HG03139 (cell line): ENCODE measurements at regions not wholly inside any gene's neighbourhood (a gene's known extent, or its start where the extent isn't known, plus 50 kb on each side); places are given as distances from the start of the nearest gene placed in this dataset.

Experiments
- ATAC-seq: cut with Tn5 transposase; IDR thresholded peaks from one replicate; pipeline ENCODE4 v1.9.1; 2021; ENCODE audit not compliant: unreplicated experiment

DNA sequence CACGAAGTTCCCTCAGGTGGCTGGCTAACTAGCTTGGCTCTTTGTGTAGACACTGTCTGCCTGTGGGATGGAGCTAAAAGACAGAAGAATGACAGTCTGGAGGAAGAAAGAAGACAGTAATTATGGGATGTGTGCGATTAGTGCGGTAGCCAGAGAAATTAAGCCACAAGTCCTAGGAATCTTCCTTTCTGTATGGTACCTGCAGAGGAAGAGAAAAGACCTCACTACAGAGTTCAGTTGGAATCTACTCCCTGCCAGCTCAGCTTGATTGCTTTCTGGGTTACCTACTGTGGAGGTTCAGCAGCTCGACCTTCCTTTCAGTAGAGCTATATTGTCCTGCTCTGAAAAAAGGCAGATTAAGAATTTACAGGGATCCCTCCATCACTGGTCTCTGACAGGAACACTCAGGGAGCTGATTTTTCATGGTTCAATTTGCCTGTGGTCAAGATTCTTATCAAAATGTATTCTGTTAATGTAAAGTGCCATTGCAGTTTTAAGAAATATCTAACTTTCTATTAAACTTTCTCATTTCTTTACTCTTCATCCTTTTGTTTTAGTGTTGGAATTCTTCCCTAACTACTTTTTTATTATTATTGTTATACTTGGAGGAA lies 187.2 kb downstream of the CENPW start:
- no peak for ATAC-seq

DNA sequence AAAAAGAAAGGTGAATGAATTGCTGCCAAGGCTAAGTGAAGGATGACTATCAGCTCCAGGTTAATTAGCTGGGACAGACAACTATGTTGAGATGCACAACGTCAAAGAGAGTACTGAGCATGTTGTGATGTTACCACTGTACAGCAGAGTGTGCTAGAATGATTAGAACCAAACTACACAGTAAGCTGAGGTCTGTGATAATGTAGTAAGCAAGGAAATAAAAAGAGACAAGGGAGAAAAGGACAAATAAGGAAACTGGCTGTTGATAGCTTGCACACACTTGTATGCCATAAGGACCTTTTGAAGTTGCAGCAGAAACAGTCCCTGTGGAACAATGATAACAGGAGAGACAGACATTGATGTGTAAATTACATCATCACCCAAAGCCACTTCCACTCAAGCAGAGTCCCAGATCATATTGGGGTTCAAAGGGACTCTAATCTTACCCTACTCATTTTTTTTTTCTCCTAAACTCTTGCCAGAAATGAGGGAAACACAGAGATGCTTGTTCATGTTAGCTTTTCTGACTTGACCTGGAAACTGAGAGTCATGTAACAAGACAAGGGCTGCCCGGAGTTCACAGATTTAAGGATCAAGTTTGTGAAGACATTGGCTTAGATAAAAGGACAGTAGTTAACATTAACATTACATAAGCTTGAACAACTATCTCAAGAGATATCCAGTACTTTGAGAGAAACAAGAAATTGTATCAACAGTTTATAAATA lies 189.9 kb downstream of the CENPW start:
- ATAC-seq, result no peak

DNA sequence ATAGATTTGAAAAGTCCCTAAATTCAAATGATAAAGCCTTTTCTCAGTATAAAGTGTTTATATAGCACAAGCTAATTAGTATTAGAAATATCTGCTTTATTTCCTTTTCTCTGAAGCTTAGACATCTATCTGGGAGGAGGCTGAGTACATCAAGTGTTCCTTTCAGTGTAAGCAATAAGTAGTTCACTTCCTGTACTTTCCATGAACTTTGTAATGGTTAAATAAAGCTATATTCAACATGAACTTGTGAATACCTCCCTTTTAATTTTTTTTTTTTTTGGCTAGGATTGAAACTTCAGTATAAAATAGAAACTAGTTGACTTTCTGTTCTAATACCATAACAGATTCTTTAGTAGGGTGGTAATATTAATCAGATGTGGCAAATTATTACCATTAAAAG lies 190.9 kb downstream of the CENPW start:
- ATAC-seq, result no peak

DNA sequence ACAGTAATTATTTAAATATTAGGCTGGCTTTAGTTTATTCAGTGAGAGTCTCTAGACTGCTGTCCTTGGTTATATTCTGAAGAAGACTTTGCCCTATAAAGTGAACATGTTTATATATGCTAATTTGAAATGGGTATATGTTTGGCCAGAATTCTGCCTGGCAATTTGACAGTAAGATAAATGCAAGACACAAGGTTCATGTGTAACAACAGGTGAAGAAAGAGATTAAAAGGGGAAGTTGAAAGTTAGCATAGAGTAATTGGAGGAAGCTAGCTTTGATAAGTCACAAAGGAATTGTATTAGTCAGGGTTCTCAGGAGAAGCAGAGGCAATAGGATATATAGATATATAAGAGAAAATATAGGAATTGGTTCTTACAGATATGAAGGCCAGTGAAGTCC lies 191.4 kb downstream of the CENPW start:
- no peak for ATAC-seq

DNA sequence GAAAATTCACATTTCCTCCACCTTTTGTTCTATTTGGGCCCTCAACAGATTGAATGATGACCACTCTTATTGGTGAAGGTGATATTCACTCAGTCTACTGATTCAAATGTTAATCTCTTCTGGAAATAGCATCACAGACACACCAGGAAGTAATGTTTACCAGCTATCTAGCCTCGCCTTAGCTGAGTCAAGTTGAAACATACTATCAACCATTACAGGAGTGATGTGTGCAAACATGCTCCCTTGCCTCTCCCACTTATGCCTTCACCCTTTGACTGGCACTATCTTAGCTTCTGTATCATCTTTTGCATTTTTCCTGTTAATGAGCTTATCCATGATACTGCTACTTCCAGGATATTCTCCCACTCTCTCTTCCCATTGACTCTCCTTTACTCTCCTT lies 191.9 kb downstream of the CENPW start:
- peak; percentile 87 for ATAC-seq

DNA sequence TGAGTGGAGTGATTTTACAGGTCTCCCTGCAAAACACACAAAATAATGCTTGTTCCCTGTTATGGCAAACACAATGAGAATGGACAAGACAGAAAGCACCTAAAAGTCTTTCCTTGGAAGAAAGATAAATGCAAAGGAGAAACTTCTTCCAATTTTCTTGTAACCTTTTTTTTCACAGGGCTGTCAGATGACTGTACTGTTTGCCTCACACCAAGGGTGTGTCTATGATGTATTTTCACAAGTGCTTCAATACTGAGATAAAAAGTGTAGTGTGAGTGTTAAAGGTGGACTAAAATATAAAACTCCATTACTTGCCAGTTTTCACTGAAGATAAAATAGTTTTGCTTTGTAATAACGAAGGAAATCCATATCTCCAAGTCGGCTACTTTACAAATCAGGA lies 194.5 kb downstream of the CENPW start:
- ATAC-seq, result no peak

DNA sequence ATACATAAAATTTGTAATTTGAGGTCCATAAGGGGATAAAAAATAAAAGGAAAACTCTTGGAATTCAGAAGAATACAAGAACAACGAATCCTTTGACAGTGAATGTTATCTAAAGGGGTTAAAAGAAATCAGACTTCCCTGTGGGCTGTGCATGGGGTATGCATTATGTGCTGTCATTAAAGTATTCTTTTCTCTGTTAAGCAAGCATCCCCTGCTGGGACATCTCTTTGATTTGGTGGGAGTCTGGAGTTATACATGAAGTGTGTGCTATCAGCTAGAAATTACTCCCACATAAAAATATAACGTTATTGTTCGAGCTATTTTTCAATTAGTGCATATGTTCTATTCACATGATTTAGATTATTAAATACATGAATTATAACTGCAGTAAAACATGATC lies 195.2 kb downstream of the CENPW start:
- no peak for ATAC-seq

DNA sequence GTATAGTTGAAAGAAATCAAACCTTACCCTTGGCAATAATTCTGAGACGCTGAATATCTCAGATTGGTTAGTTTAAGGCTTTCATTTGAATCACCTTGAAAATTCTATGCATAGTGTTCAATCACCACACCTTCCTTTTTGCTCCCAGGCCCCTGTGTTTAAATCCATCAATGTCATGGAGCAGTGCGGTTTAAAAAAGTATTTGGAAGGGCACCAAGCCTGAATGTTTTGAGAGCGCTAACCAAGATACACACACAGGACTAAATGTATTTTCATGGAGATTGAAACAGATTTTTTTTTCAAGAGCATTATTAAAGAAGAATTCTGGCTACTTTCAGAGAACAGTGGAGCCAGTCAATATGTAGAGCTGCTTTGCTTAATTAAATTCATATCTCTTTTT lies 195.7 kb downstream of the CENPW start:
- ATAC-seq, result no peak

DNA sequence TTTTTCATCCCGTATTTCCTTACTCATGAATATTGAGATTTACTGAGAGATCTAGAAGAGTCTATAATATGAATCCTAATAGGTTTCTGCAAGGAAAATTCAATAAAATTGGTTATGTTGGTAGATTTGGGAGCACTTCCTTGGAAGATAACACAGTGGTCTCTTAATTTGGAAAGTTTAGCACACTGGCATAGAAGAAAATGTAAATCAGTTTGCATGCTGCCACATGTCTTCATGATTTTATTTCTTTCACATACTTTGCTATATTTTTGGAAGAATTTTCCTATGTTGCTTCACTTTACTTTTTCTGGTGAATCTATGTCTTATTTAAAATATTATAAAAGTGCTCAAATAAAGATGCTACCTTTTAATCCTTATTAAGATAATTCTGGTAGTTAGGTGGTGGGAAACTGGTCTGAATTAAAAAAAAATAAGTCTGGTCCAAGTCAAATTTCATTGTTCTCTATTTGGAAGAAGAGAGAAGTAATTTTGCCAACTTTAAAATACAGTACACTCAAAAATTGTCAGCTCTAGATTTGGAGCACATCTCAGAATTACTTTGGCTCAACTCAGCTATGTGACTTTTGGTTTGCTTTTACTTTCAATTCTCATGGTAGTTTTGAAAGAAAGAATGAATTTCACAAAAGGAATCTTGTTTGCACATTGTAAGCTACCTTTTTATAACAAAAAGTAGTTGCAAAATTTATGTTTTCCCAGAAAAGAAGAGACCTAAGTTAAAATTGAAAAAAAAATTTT lies 197.3 kb downstream of the CENPW start:
- no peak for ATAC-seq

DNA sequence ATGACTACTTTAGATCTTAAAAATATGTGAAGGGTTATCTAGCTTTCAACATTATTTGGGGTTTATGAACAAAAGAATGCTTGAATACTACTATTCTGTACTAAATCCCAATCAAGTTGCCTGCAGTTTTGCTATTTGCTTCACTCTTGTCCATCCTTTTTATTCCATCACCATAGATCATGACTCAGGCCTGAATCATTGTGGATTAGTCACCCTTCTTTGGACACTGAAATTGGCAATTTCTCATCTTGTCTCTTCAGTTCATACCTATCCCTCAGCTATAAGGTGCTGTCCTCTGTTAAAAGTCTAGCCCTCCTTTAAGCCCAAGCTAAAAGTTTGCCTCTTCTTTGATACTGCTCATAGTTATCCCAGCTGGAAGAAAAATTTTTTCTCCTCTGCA lies 199.1 kb downstream of the CENPW start:
- ATAC-seq, result no peak

DNA sequence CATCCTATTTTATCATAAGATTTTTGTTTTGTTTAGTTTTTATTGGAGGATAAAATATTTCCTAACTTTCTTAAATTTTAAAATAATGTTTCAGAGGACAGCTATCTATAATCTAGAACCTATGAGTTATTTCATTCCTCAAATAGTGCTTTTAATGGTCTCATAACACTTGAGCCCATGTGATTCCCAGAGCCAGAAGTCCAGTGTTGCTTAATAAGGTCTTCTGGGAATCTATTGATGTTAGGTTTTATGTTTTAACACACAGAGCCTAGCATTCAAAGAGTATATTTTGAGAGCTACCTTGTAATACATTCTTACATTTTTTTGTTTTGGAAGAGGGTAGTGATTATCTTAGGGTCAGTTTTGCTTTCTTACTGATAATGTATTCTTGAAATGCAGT lies 200.2 kb downstream of the CENPW start:
- ATAC-seq, result no peak

DNA sequence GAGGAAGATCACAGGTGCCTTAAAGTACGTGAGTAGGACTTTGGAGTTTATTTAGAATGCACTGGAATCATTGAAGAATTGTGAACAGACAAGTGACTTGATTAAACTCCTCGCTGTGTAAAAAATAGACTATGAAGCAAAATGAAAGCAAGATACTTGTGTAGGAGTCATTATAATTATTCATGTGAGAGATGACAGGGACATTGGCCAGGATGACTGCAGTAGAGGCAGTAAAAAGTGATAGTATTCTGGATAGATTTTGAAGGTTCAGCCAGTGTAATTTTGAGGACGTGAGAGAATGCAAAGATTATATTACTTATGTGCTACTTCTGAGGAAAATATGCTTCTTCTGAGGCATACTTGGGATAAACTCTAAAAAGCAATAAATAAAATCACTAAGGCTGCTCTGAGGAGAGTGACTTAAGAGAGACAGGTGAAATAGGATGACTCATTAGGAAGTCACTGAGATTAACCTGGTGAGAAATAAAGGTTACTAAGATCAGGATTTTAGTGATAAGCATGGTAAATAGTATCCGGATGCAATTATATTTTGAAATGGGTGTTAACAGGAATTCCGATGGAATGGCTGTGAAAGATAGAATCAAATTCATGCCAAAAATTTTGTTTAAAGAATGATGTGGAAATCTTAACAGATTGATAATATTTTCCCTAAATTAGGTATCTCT lies 202.0 kb downstream of the CENPW start:
- ATAC-seq, result no peak

DNA sequence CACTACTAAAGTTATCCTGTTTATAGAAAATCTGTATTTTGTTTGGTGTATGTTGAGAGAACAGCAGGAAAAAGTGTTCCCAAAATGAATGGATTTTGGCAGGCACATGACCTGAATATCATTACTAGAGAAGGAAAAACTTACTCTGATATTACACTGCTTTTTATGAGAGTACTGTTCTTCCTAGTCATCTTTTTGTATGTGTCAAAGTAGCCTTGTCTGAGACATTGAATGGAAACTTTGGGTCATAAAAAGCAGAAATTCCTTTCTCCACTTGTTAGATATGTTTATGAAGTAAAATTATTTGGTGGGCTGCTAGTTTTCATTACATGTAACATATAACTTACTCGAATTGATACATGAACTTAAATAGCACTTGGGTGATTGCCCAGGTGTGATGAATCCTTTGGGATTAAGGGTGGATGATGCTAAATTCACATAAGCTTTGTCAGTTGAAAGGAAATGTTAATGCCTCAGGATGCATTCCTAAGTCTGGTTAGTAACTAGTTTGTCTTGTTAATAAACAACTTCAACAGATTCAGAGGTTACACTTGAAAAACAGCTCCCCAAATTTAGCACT lies 206.7 kb downstream of the CENPW start:
- no peak for ATAC-seq

DNA sequence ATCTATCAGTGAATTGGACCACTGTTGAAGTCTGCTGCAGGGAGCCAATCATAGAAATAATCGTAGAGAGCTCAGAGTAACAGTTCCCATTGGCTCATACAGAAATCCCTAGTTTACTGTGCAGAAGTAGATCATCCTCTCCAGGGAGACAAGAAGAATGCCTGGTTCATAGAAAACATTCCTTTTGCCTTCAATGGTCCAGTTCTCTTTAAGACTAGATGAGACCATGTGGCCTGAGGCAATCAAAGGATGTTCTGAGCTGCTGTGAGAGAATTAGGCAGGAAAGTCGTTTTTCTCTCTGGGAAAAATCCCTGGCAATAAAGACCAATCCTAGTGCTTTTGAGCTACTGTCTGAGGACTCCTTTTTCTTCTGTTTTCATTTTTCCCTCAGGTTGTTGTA lies 208.4 kb downstream of the CENPW start:
- ATAC-seq, result no peak

DNA sequence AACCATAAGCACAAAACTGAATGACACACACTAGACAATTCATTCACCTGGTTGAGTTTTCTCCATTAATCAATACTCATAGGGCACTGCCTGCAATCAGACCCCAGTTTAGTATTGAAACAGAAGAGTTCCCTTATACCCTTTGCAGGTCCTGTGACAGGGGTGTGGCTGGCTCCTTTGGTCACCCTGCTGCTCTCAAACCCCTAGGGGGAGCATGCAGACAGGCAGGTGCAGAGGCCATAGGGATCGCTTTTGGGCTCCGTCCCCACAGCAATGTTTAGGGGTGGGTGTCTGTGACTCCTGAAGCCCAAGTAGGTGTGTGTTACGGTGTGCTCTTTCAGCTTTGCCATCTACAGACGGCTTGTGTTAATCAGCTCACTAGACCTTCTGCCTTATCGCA lies 210.4 kb downstream of the CENPW start:
- no peak for ATAC-seq

DNA sequence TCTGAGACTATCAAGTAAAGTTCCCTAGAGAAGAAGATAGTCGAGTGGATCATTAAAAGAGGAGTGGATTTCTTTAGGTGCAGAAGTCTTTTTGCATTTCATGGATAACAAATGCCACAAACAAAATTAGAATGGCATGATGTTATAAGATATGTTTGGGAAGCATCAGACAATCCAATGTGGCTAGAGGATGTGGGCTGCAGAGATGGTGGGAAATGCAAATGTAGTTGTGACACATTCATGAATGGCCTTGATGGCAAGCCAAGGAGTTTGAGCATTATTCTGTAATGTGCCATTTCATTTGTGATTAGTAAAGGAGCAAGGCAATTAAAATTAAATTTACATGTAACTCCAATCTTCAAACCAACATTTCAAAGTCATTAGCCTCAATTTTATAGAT lies 211.9 kb downstream of the CENPW start:
- no peak for ATAC-seq

DNA sequence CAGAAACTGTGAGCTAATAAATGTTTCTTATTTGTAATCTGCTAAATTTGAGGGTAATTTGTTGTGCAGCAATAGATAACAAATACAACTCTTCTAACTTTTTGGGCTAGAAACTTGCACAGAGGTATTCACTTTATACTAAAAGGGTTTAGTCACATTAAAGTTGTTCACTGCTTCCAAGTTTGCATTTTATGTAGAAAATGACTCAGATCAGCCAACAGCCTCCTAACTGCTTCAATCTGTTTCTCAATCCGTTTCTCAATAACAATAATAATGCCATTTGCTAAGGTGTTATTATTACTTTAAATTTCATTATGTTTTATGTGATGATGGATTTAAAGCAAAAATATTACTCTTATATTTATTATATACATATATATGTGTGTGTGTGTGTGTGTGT lies 213.9 kb downstream of the CENPW start:
- ATAC-seq, result no peak

DNA sequence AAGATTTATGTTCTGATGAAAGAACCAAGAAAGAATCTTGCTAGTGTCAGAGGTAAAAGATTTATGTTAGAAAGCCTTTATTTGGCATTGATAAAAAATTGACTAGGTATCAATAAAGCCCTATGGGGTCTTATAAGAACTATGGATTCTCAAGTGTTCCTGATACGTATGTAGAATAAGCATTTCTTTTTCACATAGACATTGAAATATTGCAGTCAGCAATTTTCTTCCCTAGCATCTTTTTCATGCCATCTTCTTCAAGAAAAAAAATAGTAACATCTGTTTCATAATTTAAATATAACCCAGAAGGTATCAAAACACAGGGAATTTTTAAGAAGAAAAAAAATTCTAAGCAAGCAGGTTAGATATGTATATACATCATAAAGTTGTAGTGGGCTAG lies 230.6 kb downstream of the CENPW start:
- no peak for ATAC-seq

DNA sequence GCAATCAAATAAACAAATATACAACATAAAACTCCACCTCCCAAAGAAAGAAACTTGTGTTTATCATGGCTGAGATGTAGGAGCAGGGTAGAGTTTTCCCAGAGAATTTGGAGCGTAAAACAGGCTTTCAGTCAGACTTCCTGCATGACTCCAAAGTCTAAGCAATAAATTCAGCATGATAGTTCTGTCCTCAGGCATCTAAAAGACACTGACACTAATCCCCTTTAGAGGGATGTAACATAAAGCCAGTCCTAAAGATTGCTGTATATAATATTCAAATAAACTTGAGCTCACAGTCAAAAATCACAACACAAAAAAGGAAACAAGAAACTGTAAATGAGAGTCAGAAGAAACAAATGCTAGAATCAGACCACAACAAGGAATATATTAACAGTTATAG lies 234.4 kb downstream of the CENPW start:
- no peak for ATAC-seq

DNA sequence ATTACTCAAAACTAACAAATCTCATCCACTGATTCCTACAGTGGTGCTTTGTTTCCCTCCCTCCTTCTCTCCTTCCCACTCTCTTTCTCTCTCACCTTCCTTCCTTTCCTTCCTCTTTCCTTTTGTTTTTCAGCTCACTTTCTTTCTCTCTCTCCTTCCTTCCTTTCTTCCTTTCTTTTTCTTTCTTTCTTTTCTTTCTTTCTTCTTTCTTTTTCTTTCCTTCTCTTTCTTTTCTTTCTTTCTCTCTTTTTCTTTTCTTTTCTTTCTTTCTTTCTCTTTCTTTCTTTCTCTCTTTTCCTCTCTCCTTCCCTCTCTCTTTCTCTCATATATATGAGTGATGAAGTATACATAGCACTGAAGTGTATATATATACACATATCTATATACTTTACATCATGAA lies 241.4 kb downstream of the CENPW start:
- no peak for ATAC-seq

DNA sequence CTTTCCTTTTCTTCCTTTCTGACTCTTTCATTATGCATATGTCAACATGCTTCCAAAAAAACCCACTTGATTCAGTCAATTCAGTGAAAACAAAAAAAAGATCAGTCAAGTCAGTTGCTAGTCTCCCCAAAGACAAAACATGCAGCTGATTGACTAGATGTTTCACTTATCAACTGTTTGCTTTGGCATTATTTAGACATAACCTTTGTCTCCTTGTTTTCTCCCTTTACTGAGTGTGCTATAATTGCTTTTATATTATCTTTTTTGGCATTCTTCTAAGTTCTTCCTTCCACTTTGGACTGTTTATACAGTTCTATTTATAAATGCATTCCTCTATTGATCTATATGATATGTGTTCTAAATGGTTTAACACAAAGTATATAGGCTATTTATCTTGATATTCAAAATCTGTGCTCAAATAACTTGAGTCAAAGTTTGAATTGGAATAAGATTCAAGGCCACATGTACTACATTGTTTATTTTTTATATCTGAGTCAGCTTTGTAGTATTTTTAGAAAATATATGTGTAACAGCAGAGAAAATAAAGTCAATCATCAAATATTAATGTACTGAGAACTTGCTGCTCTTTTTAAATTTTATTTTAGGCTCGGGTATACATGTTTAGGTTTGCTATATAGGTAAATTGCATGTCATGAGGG lies 260.5 kb downstream of the CENPW start:
- no peak for ATAC-seq
